Neuronal stem cell (in vitro differentiated cells): ENCODE measurements at regions not wholly inside any gene's neighbourhood (a gene's known extent, or its start where the extent isn't known, plus 50 kb on each side); places are given as distances from the start of the nearest gene placed in this dataset.

ENCODE experiments used
- DNase-seq: peaks from one replicate; pipeline ENCODE4 v3.0.0-alpha.2; 2013; ENCODE audit warnings: low spot score
- H2AFZ ChIP-seq: one replicate; pipeline ENCODE4 v1.6.1; 2013; ENCODE audit warnings: mild to moderate bottlenecking, low read length, inconsistent platforms
- H2AK5ac ChIP-seq: 2 replicates; pipeline ENCODE4 v1.6.1; 2013; ENCODE audit warnings: low read depth, mild to moderate bottlenecking, inconsistent platforms, low read length, moderate library complexity, mixed read lengths
- H2BK120ac ChIP-seq: 2 replicates; pipeline ENCODE4 v1.6.1; 2013; ENCODE audit warnings: low read depth, mild to moderate bottlenecking, inconsistent platforms, low read length, moderate library complexity, mixed read lengths
- H2BK12ac ChIP-seq: one replicate; pipeline ENCODE4 v1.6.1; 2013; ENCODE audit warnings: low read length, inconsistent platforms
- H2BK15ac ChIP-seq: 2 replicates; pipeline ENCODE4 v1.6.1; 2013; ENCODE audit warnings: mild to moderate bottlenecking, low read length, inconsistent platforms, mixed read lengths
- H2BK5ac ChIP-seq: one replicate; pipeline ENCODE4 v1.6.1; 2013; ENCODE audit warnings: inconsistent platforms, mild to moderate bottlenecking, low read length, moderate library complexity
- H3K14ac ChIP-seq: one replicate; pipeline ENCODE4 v1.6.1; 2013; ENCODE audit warnings: low read length, inconsistent platforms
- H3K18ac ChIP-seq: 2 replicates; pipeline ENCODE4 v1.6.1; 2013; ENCODE audit warnings: low read length, inconsistent platforms
- H3K23ac ChIP-seq: 2 replicates; pipeline ENCODE4 v1.6.1; 2013; ENCODE audit warnings: low read depth, mild to moderate bottlenecking, mixed read lengths, low read length, inconsistent platforms; ENCODE audit not compliant: poor library complexity
- H3K27ac ChIP-seq: replicated peaks from 3 replicates; pipeline ENCODE4 v1.5.1; 2013; ENCODE audit warnings: low read length, inconsistent platforms
- H3K27me3 ChIP-seq, 3 experiments: 2 replicates each; pipeline ENCODE4 v1.6.1; 2013; ENCODE audit warnings: low read length in 3 of 3, mild to moderate bottlenecking in 2 of 3, inconsistent platforms in 1 of 3, low read depth in 1 of 3, mixed read lengths in 1 of 3, moderate library complexity in 1 of 3; ENCODE audit not compliant: control insufficient read depth in 3 of 3, insufficient read depth in 3 of 3
- H3K36me3 ChIP-seq, 2 donors: replicated peaks in 1 of 2; 2 replicates each; pipeline ENCODE4 v1.6.1; 2013; ENCODE audit warnings: low read length in 2 of 2; ENCODE audit not compliant: control insufficient read depth in 2 of 2, insufficient read depth in 2 of 2
- H3K4ac ChIP-seq: 2 replicates; pipeline ENCODE4 v1.6.1; 2013; ENCODE audit warnings: inconsistent platforms, mild to moderate bottlenecking, low read length, moderate library complexity
- H3K4me1 ChIP-seq, 2 donors: 1 replicate in 1 of 2; 2 replicates in 1 of 2; pipeline ENCODE4 v1.6.1; 2013; ENCODE audit warnings: low read length in 2 of 2, low read depth in 1 of 2; ENCODE audit not compliant: control insufficient read depth in 2 of 2, insufficient read depth in 1 of 2
- H3K4me2 ChIP-seq: one replicate; pipeline ENCODE4 v1.6.1; 2013; ENCODE audit warnings: mild to moderate bottlenecking, low read length, inconsistent platforms; ENCODE audit not compliant: insufficient read depth, poor library complexity, severe bottlenecking
- H3K4me3 ChIP-seq, 2 donors: 2 replicates each; pipeline ENCODE4 v1.5.1; 2013; ENCODE audit warnings: low read length in 2 of 2, mild to moderate bottlenecking in 2 of 2, inconsistent platforms in 1 of 2, moderate library complexity in 1 of 2
- H3K79me1 ChIP-seq: one replicate; pipeline ENCODE4 v1.6.1; 2013; ENCODE audit warnings: low read depth, mild to moderate bottlenecking, inconsistent platforms, low read length, moderate library complexity
- H3K9ac ChIP-seq: one replicate; pipeline ENCODE4 v1.6.1; 2013; ENCODE audit warnings: mild to moderate bottlenecking, low read depth, low read length, inconsistent platforms; ENCODE audit not compliant: poor library complexity
- H3K9me3 ChIP-seq, 2 donors: replicated peaks in 1 of 2; 2 replicates each; pipeline versions ENCODE3 to v1.6.1; 2013; ENCODE audit warnings: low read length in 2 of 2, mild to moderate bottlenecking in 2 of 2, inconsistent platforms in 1 of 2, low read depth in 1 of 2, mixed read lengths in 1 of 2, moderate library complexity in 1 of 2; ENCODE audit not compliant: control insufficient read depth in 2 of 2, insufficient read depth in 1 of 2
- H4K8ac ChIP-seq: one replicate; pipeline ENCODE4 v1.6.1; 2013; ENCODE audit warnings: low read depth, mild to moderate bottlenecking, inconsistent platforms, low read length, moderate library complexity
- H4K91ac ChIP-seq: one replicate; pipeline ENCODE4 v1.6.1; 2013; ENCODE audit warnings: low read length, low read depth, mild to moderate bottlenecking, inconsistent platforms; ENCODE audit not compliant: poor library complexity
- WGBS, 2 donors: extraction: QIAGEN DNeasy Blood & Tissue Kit; methylation state at CpG; one replicate each; pipeline ENCODE4 v1.1.7; 2013; ENCODE audit warnings: missing lambda C conversion rate in 2 of 2, mixed read lengths in 1 of 2; ENCODE audit not compliant: insufficient read length in 2 of 2, insufficient replicate concordance in 1 of 2; ENCODE audit errors: extremely low coverage in 2 of 2; 5-methylcytosine and 5-hydroxymethylcytosine counted together

DNA sequence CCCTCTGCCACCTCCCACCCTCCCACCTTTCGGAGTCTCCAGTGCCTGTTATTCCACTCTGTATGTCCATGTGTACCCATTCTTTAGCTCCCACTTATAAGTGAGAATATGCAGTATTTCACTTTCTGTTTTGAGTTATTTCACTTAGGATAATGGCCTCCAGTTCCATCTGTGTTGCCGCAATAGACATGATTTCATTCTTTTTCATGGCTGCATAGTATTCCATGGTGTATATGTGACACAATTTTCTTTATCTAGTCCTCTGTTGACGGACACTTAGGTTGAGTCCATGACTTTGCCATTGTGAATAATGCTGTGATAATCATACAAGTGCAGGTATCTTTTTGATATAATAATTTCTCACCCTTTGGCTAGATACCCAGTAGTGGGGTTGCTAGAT is 91.0 kb upstream of the UBE3A start:
- Histone ChIP-seq H3K9ac (no peak overlapping the region), H3K4ac (no peak overlapping the region), H2BK120ac (no peak overlapping the region), H2AFZ (no peak overlapping the region), H3K14ac (no peak overlapping the region), H2BK5ac (no peak overlapping the region), H3K9me3 (peaks cover 0 to 2% of the 10 kb centered on the region in 2 donors), H3K23ac (no peak overlapping the region), H3K4me2 (no peak overlapping the region), H3K27ac (no peak overlapping the region), H2AK5ac (no peak overlapping the region), H3K4me1 (peaks cover 4 to 6% of the 10 kb centered on the region in 2 donors), H2BK12ac (no peak overlapping the region), H2BK15ac (no peak overlapping the region), H3K4me3 (no peak overlapping the region), H4K8ac (no peak overlapping the region), H4K91ac (no peak overlapping the region), H3K18ac (no peak overlapping the region), H3K27me3 (no peaks in the 10 kb centered on the region), H3K36me3 (no peaks in the 10 kb centered on the region), H3K79me1 (no peaks in the 10 kb centered on the region)
- no CpG with 5 or more reads among the region's 3 CpGs for WGBS, 2 donors
- no peak for DNase-seq

DNA sequence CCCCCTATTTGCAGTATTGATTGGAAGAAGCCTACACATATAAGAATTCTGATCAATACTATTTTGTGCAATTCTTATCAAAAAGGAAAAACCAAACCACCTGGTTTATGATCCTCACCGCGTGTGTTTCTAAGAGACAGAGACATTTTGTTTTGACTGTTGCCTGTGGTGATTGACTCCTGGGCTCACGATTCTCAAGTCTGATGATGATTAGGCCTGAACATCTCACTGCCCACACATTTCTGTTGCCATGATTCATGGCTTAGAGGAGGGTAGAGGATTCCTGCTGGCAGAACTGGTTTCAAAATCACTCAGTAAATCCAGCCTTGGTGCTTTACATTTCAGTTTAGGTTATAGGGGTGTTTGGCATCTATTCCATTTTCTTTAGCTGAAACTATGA is 88.3 kb upstream of the UBE3A start:
- Histone ChIP-seq H3K79me1 (no peaks in the 10 kb centered on the region), H3K14ac (no peak overlapping the region), H3K4me2 (no peak overlapping the region), H2AK5ac (no peak overlapping the region), H3K4me1 (peaks cover 2 to 4% of the 10 kb centered on the region in 2 donors), H2AFZ (no peak overlapping the region), H3K9me3 (peaks cover 0 to 2% of the 10 kb centered on the region in 2 donors), H2BK15ac (no peak overlapping the region), H2BK12ac (no peak overlapping the region), H3K4ac (no peak overlapping the region), H3K36me3 (no peaks in the 10 kb centered on the region), H4K8ac (no peak overlapping the region), H3K27me3 (no peaks in the 10 kb centered on the region), H2BK120ac (no peak overlapping the region), H3K18ac (no peak overlapping the region), H3K4me3 (no peak overlapping the region), H4K91ac (no peak overlapping the region), H2BK5ac (no peak overlapping the region), H3K27ac (no peak overlapping the region), H3K9ac (no peak overlapping the region), H3K23ac (no peak overlapping the region)
- WGBS, 2 donors: no CpG with 5 or more reads among the region's 3 CpGs
- no peak for DNase-seq

DNA sequence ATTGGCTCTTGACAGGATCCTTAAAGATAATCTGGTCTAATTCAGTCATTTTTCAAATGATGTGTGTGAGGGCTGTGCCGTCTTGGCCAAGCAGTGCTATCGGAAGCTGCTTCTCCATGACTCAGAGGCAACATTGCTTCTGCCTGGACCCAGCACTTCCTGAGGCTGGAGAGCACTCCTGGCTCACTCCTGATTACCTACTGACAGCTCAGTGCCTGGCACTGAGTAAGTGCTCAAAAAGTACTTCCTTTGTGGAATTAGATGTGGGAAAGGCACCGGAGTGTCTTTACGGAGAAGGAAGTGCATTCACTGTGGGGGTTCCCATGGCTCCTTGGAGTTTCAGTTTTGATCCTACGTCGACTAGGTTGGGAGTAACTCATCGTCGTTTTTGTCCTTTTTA is 86.9 kb upstream of the UBE3A start:
- Histone ChIP-seq H3K9me3 (peaks cover 0 to 2% of the 10 kb centered on the region in 2 donors), H3K36me3 (no peaks in the 10 kb centered on the region), H3K27ac (no peak overlapping the region), H3K79me1 (no peaks in the 10 kb centered on the region), H3K4me1 (no peaks in the 10 kb centered on the region), H2AK5ac (no peak overlapping the region), H2BK15ac (no peak overlapping the region), H3K4me2 (no peak overlapping the region), H3K9ac (no peak overlapping the region), H3K23ac (no peak overlapping the region), H2BK5ac (no peak overlapping the region), H3K4ac (no peak overlapping the region), H4K8ac (no peak overlapping the region), H3K4me3 (no peak overlapping the region), H3K27me3 (no peaks in the 10 kb centered on the region), H2BK12ac (peak overlapping the region; percentile 94), H4K91ac (no peak overlapping the region), H3K18ac (no peak overlapping the region), H2BK120ac (no peak overlapping the region), H2AFZ (no peak overlapping the region), H3K14ac (no peak overlapping the region)
- DNase-seq: no peak
- WGBS, 2 donors: no CpG with 5 or more reads among the region's 8 CpGs

DNA sequence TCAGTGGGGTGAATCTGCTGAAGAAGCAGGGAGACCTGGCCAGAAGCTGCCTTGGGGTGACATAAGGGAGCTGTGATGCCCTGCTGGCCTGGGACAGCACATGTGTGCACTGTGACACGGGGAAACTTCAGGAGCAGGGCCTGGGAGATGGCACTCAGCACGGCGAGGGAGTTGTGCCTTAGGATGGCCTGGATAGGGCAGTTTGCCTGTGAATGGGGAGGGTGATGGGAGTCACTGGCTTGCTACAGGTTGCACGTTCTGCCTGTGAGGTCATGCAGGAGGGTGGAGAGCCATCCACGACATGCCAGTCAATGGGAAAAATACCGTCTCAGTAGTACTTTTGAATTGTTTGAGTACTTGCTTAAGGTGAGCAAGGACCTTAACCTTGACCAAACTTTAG is 76.8 kb upstream of the UBE3A start:
- Histone ChIP-seq H2BK5ac (no peak overlapping the region), H4K8ac (no peak overlapping the region), H3K9me3 (peaks cover 0 to 3% of the 10 kb centered on the region in 2 donors), H3K4me1 (peaks cover 0 to 6% of the 10 kb centered on the region in 2 donors), H2AK5ac (no peak overlapping the region), H3K18ac (peak overlapping the region; percentile 66), H3K36me3 (no peaks in the 10 kb centered on the region), H3K4ac (no peak overlapping the region), H3K9ac (no peak overlapping the region), H3K79me1 (no peaks in the 10 kb centered on the region), H2BK12ac (no peak overlapping the region), H4K91ac (no peak overlapping the region), H3K4me3 (no peak overlapping the region), H3K23ac (peak overlapping the region; percentile 53), H3K4me2 (no peak overlapping the region), H3K27me3 (no peaks in the 10 kb centered on the region), H2BK120ac (no peak overlapping the region), H3K14ac (no peak overlapping the region), H2BK15ac (no peak overlapping the region), H3K27ac (no peak overlapping the region), H2AFZ (no peak overlapping the region)
- WGBS, 2 donors: no CpG with 5 or more reads among the region's 6 CpGs
- DNase-seq: no peak
